COLO829 (cell line): ENCODE measurements at regions not wholly inside any gene's neighbourhood (a gene's known extent, or its start where the extent isn't known, plus 50 kb on each side); places are given as distances from the start of the nearest gene placed in this dataset.
"Not testable (repeated sequence)": the region's sequence is repeated elsewhere in the genome, so short reads cannot be mapped to it uniquely, and the experiment has no call there.

Experiments
- DNase-seq: peaks from one replicate; pipeline ENCODE4 v3.0.0; 2012; ENCODE audit warnings: low spot score

GRCh38 chr13:83730674-83731073, 151.6 kb downstream of the SLITRK1 start:
- DNase-seq, result no peak

DNA sequence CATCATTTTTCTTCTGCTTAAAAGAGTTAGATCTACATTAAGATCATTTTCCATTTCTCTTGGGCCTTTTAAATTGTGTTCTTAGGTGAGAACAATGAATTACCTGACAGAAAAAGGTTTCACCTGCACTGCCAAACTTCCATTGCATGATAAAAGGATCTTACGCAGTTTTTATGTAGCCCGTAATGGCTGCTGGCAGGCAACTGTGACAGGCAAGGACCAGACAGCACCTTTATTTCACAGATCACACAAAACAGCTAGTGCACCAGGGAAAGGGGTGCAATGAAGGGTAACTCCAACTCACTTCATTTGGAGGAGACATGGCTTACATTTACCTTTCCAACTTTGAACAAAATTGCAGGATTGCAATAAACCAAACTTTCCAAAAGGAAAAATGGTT, 159.8 kb downstream of the SLITRK1 start:
- DNase-seq, result no peak

DNA sequence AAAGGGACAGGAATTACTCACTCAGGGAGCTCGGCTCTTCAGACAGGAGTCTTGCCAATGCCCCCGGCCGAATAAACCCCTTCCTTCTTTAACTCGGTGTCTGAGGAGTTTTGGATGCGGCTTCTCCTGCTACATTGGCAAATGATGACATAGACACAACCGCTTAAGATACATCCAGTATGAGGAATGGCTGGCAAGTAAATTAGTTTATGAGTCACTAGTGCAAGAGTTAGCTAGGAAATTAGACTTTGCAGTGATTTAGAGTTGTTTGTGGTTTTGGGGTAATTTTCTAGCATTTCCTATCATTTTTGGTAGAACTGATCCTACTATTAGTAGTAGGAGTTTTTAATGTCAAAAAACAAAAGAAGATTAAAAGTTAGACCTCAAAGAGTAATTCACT, 166.2 kb downstream of the SLITRK1 start:
- DNase-seq, result no peak

GRCh38 chr13:83714236-83714635, 168.0 kb downstream of the SLITRK1 start:
- no peak for DNase-seq

- DNase-seq, result no peak
Measured at GRCh38 chr13:83710133-83710515, 172.2 kb downstream of the SLITRK1 start.

DNA sequence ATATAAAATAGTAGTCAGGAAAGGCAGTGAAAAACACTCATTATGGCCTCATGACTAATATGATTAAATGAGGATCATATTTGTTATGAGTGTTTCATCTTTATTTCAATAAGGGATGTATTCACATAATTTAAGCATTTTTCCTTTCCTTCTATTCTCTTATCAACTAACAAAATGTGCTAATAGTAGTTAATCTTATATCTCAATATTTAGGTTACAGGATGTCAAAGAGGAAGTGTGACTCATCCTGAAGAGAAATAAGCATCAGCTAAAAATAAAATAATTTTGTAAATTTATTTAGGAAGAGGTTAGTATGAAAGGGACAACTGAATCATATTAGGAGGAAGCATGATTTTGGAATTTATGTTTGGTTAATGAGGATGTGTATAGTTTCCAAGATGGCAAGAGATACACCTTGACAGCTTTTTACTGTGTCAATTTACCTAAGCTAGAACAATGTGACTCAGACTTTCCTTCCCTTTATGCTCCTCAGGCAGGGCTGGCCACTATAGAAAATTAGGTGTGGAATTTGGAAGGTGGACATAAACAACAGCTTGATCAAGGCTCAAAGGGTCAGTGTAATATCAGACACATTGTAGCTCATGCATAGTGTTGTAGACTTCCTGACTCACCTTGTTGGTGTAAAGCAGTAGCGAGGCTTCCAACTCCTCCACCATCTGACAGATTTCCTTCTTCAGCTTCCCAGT, 172.7 kb downstream of the SLITRK1 start:
- DNase-seq, result no peak

DNA sequence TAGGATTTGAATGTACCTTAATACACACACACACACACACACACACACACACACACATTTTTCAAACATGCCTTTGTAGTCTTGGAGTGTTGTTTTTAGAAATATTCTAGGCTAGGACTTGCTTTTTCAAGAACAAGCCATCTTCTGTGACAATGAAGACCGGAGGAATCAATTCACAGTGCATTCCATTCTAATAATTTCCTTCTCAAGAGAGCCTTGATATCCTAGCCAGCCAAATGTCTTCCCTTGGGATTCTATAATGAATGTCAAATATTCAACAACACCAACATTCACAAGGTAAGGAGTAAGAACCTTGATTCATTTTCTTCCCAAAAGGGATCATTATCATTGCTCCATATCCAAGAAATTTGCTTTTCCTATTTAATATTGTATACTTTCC, 180.3 kb downstream of the SLITRK1 start:
- peak; percentile 56 for DNase-seq

DNA sequence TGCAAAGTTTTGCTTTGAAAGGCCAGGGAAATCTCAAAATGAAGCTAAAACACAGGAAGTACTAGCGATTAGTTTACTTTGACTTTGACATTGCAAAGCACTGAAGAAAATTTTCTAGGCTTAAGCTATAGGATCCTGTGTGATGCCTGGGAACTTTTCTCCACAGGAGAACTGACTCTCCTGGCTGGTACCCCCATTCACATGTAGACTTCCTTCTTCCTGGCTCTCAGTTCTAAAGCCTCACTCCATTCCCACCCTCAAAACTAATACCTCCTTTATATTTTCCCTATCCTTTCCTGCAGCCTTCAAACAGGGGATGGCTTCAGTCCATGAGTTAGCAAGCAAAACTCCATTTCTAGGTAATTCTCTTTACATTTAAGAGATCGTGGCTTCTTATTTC, 189.5 kb downstream of the SLITRK1 start:
- DNase-seq, result no peak

DNA sequence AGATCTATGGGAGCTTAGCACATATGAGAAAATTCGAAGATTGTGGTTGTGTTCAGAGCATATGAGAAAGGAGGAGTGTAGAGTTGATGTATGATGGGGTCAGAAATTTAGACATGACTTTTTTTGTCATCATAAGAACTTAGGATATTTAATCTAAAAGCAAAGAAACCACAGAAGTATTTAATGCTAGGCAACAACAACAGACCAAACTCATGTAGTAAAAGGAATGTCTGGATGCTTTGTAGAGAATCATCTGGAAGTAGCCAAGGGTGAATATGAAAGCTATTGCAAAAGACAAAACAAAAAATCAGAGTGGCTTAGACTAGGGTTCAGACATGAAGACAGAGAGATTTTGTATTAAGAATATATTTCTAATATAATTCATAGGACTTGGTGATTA, 190.3 kb downstream of the SLITRK1 start:
- DNase-seq, result no peak

DNA sequence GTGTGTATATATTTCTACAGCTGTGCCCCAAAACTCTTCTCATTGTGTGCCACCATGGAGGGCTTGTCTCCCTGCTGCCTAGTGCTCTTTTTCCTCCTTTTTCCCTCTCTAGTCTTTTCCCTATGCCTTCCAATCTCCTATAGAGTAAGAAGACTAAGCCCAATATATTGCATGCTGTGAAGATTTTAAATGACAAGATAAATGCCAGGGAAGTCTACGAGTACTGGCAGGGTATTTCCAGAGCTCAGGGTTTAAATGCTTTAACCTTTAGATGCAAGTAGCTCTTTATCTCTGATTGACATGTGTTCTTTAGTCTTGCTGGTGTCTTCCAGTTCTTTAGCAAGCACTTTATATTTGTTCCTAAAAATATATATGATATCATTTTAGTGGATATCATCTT, 200.7 kb downstream of the SLITRK1 start:
- DNase-seq, result no peak

- DNase-seq, result no peak
Measured at GRCh38 chr13:83677985-83678384, 204.3 kb downstream of the SLITRK1 start.

GRCh38 chr13:83672612-83673011, 209.7 kb downstream of the SLITRK1 start:
- no peak for DNase-seq

DNA sequence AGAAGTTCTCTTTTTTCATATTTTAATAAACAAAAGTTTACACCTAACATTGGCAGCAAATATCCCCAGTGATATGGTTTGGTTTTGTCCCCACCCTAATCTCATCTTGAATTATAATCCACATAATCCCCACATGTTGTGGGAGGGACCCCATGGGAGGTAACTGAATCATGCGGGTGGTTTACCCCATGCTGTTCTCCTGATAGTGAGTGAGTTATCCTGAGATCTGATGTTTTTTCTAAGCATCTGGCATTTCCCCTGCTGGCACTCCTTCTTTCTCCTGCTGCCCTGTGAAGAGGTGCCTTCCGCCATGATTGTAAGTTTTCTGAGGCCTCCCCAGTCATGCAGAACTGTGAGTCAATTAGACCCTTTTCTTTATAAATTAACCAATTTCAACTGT, 214.7 kb downstream of the SLITRK1 start:
- no peak for DNase-seq

GRCh38 chr13:83666141-83666540, 216.1 kb downstream of the SLITRK1 start:
- no peak for DNase-seq

DNA sequence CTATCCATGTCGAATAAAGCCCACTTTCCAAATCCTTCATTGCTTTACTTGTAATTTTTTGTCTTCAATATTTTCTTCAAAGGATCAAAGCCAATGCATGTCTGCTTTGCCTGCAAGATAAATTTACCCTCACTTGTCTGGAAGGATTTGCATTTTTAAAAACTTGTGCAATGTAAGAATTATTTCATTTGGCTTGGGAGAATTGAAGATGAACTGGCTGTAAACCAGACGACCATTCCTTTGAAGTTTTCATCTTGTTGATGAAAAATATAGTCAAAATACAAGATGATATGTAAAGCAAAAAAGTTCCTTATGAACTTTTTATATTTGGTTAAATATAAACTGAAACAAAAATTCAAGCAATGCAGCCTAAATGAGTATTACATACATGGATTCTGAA, 225.0 kb downstream of the SLITRK1 start:
- DNase-seq, result no peak

GRCh38 chr13:83642617-83643016, 239.7 kb downstream of the SLITRK1 start:
- DNase-seq, result not testable (repeated sequence)

GRCh38 chr13:83634601-83635000, 247.7 kb downstream of the SLITRK1 start:
- DNase-seq, result no peak

- DNase-seq, result no peak
Measured at GRCh38 chr13:83633746-83634145, 248.5 kb downstream of the SLITRK1 start.

GRCh38 chr13:83622422-83622784, 259.9 kb downstream of the SLITRK1 start:
- no peak for DNase-seq

DNA sequence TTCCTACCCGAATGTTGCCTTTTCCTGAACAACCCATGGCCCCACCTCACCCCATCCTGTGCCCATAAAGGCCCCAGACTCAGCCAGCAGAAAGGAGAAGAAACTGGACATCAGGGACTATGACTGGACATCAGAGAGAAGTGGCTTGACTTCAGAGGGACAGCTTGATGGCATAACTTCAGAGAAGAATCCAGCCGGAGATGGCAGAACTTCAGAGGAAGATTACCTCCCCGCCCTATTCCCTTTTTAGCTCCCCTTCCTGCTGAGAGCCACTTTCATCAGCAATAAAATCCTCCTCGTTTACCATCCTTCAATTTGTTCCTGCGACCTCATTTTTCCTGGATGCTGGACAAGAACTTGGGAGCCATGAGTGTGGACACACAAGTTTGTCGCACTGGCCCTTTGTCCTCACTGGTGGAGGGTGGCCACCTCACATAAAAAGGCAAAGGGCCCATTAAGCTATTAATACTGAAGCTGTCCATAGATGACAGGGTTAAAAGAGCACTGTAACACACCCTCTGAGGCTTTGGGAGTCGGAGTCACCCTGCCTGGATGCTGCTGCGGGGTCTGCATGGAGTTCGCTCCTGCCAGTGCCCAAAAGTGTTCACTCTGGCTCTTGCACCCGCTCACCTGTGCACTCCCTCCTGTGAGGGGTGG, 260.4 kb downstream of the SLITRK1 start:
- DNase-seq, result no peak

- DNase-seq, result no peak
Measured at GRCh38 chr13:83620530-83621220, 261.6 kb downstream of the SLITRK1 start.

DNA sequence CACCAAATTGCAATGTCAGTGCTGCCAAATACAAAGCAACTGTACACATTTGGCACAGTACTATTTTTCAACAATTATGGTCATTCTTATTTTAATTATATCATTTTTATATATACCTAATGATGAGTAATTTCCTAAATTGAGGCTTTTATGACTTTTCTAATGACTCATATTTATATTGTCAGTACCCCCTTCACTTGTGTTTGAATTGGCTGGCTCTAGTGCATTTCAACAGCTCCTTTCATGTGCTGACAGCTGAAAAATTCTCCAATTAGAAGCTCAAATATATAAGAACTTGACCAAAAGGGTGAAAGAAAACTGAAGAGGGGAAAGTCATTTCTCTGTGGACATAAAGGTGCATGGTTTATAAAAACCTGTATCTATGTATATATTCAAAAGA, 263.3 kb downstream of the SLITRK1 start:
- DNase-seq, result no peak

- no peak for DNase-seq
Measured at GRCh38 chr13:83613524-83613923, 268.8 kb downstream of the SLITRK1 start.

GRCh38 chr13:83601539-83601938, 280.7 kb downstream of the SLITRK1 start:
- DNase-seq, result no peak
